Gastrocnemius medialis (tissue), 4 donors: ENCODE measurements at regions not wholly inside any gene's neighbourhood (a gene's known extent, or its start where the extent isn't known, plus 50 kb on each side); places are given as distances from the start of the nearest gene placed in this dataset.

Experiments
- CTCF ChIP-seq, 5 experiments: fragments of 450-650 bp in 3 of 5; fragments of 200-600 bp in 2 of 5; sonication (generic) in 2 of 5; IDR thresholded peaks in 4 of 5; conservative IDR thresholded peaks in 1 of 5; 1 replicate in 4 of 5; 2 replicates in 1 of 5; pipeline ENCODE4 v1.5.1; 2016 to 2019; ENCODE audit warnings: antibody characterized with exemption in 5 of 5, mild to moderate bottlenecking in 3 of 5, moderate library complexity in 3 of 5
- POLR2A ChIP-seq, 2 donors: fragments of 450-650 bp; IDR thresholded peaks; one replicate each; pipeline ENCODE4 v1.6.1; 2017; ENCODE audit warnings: antibody characterized with exemption in 2 of 2, mild to moderate bottlenecking in 2 of 2, moderate library complexity in 2 of 2

- TF ChIP-seq CTCF (IDR thresholded peaks at IDR 0.05 in 4 of 5, conservative IDR thresholded peaks at IDR 0.05 in 1 of 5) (no peak), POLR2A (IDR thresholded peaks at IDR 0.05) (no peak)
Observed at GRCh38 chr5:51968756-51969155, 585.5 kb downstream of the ISL1 start.
